HUES48 (cell line): ENCODE measurements at regions not wholly inside any gene's neighbourhood (a gene's known extent, or its start where the extent isn't known, plus 50 kb on each side); places are given as distances from the start of the nearest gene placed in this dataset.
"Not testable (repeated sequence)": the region's sequence is repeated elsewhere in the genome, so short reads cannot be mapped to it uniquely, and the experiment has no call there.

Source experiments
- H3K27ac ChIP-seq: one replicate; pipeline ENCODE4 v1.7.0; 2013; ENCODE audit warnings: low read depth, low read length, inconsistent platforms
- H3K27me3 ChIP-seq: 2 replicates; pipeline ENCODE4 v1.6.1; 2013; ENCODE audit warnings: mild to moderate bottlenecking, low read length; ENCODE audit not compliant: control insufficient read depth, insufficient read depth
- H3K36me3 ChIP-seq: 2 replicates; pipeline ENCODE4 v1.6.1; 2013; ENCODE audit warnings: low read length; ENCODE audit not compliant: control insufficient read depth, insufficient read depth
- H3K4me1 ChIP-seq: 2 replicates; pipeline ENCODE4 v1.6.1; 2013; ENCODE audit warnings: mild to moderate bottlenecking, low read length; ENCODE audit not compliant: control insufficient read depth, insufficient read depth
- H3K4me3 ChIP-seq: 2 replicates; pipeline ENCODE4 v1.5.1; 2013; ENCODE audit warnings: mild to moderate bottlenecking, low read depth, low read length
- H3K9ac ChIP-seq: 2 replicates; pipeline ENCODE4 v1.6.1; 2013; ENCODE audit warnings: mild to moderate bottlenecking, low read depth, low read length, moderate library complexity
- H3K9me3 ChIP-seq: 2 replicates; pipeline ENCODE4 v1.6.1; 2013; ENCODE audit warnings: low read length; ENCODE audit not compliant: control insufficient read depth, insufficient read depth

DNA sequence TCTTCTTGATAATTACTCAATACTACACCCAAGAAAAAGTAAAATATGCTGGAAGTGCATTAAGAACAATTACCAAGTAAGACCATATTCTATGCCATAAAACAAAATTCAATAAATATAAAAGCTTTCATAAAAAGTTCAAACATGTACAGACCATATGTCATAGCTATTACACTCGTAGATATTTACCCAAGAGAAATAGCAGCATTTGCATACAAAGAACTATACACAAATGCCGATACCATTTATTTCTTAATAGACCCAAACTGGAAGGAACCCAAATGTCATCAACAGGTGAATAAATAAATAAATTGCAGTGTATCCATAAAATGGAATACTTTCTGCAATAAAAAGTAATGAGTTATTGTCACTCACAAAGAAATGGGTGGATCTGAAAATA is 78.3 kb upstream of the SLC16A7 start:
- H3K9ac ChIP-seq: no peak overlapping the region
- H3K27me3 ChIP-seq: no peaks in the 10 kb centered on the region
- no peak overlapping the region for H3K4me3 ChIP-seq
- H3K4me1 ChIP-seq: no peaks in the 10 kb centered on the region
- H3K36me3 ChIP-seq: no peaks in the 10 kb centered on the region
- no peaks in the 10 kb centered on the region for H3K9me3 ChIP-seq
- no peak overlapping the region for H3K27ac ChIP-seq

DNA sequence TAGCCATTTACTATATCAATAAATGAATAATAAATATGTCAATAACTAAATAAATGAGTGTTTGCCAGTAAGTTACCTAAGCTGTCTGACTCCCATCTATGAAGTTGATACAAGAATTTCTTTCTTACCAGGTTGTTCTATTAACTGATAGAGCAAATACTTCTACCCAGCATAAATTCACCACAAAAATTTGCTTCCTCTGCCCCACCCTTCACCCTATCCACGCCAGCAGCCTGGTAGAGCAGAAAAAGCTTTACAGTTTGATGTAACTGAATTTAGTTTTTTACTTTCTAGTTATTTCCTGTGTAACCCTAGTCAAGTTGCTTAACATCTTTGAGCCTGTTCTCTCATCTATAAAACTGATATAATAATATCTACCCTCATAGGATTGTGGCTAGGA is 94.9 kb upstream of the SLC16A7 start:
- Histone ChIP-seq H3K4me1 (peaks cover 24% of the 10 kb centered on the region), H3K36me3 (no peaks in the 10 kb centered on the region), H3K4me3 (no peak overlapping the region), H3K9ac (no peak overlapping the region), H3K27ac (peak overlapping the region; percentile 53), H3K27me3 (no peaks in the 10 kb centered on the region), H3K9me3 (no peaks in the 10 kb centered on the region)

DNA sequence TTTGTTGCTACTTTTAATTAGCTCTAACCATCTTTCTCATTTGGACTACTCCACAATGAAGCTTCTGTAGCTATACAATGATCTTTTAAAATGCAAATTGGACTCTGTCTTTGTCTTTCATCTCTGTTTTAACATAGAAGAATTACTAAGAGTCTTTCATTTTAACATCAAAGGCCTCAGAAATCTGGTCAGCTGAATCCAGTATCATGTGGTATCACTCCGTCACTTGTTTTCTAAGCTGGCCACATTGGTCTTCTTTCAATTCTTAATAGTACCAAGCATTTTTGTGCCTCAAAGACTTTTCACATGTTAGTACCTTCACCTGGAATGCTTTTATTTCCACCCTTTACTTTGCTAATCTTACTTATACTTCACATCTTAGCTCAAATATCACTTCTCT is 95.5 kb upstream of the SLC16A7 start:
- Histone ChIP-seq H3K4me3 (no peak overlapping the region), H3K27ac (peak overlapping the region; percentile 53), H3K4me1 (peaks cover 24% of the 10 kb centered on the region), H3K27me3 (no peaks in the 10 kb centered on the region), H3K9ac (no peak overlapping the region), H3K9me3 (no peaks in the 10 kb centered on the region), H3K36me3 (no peaks in the 10 kb centered on the region)

DNA sequence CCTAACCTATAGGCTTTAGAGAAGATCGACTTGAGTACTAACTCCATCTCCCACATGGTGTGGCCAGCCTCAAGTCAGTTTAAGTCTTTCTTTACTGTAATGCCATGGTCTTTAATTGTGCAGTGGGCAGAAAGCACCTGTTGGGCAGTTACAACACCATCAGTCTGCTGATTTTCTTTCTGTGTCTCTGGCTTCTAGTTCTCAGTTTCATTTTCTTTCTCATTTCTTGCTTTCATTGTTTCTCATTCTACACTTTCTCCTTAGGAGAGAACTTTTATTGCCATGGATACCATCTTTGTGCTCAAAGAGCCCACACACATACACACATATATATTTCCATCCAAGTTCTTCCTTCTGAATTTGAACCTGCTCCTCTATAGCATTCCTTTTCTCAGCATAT is 96.1 kb upstream of the SLC16A7 start:
- no peak overlapping the region for H3K4me3 ChIP-seq
- H3K4me1 ChIP-seq: peaks cover 24% of the 10 kb centered on the region
- no peaks in the 10 kb centered on the region for H3K27me3 ChIP-seq
- peak overlapping the region; percentile 17 for H3K27ac ChIP-seq
- no peaks in the 10 kb centered on the region for H3K9me3 ChIP-seq
- peak overlapping the region; percentile 25; the same call in 1 of the 2 replicates for H3K9ac ChIP-seq
- H3K36me3 ChIP-seq: no peaks in the 10 kb centered on the region

DNA sequence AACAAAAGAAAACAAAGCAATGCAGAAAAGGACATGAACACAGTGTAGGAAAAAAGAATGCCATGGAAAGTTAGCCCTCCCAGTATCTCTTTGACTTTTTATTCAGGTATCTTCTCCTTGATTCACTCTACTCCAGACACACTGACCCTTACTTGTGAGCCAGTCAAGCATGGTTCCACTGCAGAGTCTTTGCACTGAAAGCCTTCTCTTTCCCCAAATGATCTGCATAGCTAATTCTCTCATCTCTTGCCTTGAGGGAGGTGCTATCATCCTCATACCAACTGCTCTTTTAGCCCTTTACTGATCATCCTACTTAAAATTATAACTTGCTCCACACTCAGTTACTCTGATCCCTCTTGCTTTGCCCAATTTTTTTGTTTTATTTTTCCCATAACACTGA is 101.2 kb upstream of the SLC16A7 start:
- H3K4me1 ChIP-seq: peaks cover 3% of the 10 kb centered on the region; the same call in 1 of the 2 replicates
- no peaks in the 10 kb centered on the region for H3K9me3 ChIP-seq
- H3K4me3 ChIP-seq: no peak overlapping the region
- H3K27ac ChIP-seq: no peak overlapping the region
- no peaks in the 10 kb centered on the region for H3K27me3 ChIP-seq
- no peaks in the 10 kb centered on the region for H3K36me3 ChIP-seq
- no peak overlapping the region for H3K9ac ChIP-seq

DNA sequence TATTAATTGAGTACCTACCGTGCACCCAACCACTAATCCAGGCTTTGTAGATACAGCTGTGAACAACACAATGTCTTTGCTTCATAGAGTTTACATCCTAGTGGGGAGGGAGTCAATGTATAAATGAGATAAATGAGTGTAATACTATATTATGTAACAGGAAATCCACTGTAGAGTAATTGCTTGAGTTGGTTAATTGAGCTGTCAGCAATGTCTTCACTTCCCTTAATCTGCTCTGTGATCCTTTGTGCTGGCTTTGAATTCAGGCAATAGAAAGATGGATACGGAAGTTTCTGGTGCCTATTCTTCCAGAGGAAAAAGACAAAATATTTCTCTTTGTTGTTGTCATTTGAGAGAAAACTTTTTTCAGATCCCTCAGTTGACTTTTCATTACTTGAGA is 104.0 kb upstream of the SLC16A7 start:
- Histone ChIP-seq H3K4me1 (no peaks in the 10 kb centered on the region), H3K4me3 (no peak overlapping the region), H3K9ac (no peak overlapping the region), H3K36me3 (no peaks in the 10 kb centered on the region), H3K27ac (no peak overlapping the region), H3K27me3 (no peaks in the 10 kb centered on the region), H3K9me3 (no peaks in the 10 kb centered on the region)

DNA sequence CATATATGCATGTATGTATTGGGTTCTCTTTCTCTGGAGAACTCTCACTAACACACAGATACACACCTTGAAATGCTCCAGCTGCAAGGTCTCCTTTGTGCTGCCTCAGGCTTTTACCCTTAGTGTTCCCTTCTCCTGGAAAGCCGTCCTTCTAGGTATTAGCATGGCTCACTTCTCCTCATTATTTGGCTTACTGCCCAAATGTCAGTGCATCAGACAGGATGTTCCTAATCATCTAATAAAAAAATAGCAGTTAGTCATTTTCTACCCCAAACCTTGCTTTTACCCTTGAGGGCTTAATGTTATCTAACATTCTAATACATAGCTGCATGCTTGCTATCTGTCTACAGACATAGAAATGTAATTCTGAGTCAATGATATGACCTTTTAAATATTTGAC is 109.0 kb upstream of the SLC16A7 start:
- Histone ChIP-seq H3K27ac (no peak overlapping the region), H3K9me3 (no peaks in the 10 kb centered on the region), H3K27me3 (no peaks in the 10 kb centered on the region), H3K4me3 (no peak overlapping the region), H3K4me1 (no peaks in the 10 kb centered on the region), H3K36me3 (no peaks in the 10 kb centered on the region), H3K9ac (no peak overlapping the region)

DNA sequence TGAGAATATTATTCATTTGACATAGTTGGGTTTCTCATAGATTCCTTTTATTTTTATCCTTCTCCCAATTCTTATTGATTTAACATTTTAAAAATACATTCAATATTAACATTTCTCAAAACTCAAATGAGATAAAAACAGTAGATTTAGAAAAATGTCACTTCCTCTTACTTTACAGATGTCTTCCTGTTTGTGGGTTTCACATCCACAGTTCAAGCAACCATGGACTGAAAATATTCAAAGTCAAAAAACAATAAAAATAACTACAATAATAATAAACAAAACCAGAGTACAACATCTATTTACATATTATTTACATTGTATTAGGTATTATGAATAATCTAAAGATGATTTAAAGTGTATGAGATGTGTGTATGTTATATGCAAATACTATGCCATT is 111.3 kb upstream of the SLC16A7 start:
- Histone ChIP-seq H3K36me3 (no peaks in the 10 kb centered on the region), H3K9ac (no peak overlapping the region), H3K27ac (no peak overlapping the region), H3K9me3 (no peaks in the 10 kb centered on the region), H3K4me3 (no peak overlapping the region), H3K4me1 (no peaks in the 10 kb centered on the region), H3K27me3 (no peaks in the 10 kb centered on the region)

DNA sequence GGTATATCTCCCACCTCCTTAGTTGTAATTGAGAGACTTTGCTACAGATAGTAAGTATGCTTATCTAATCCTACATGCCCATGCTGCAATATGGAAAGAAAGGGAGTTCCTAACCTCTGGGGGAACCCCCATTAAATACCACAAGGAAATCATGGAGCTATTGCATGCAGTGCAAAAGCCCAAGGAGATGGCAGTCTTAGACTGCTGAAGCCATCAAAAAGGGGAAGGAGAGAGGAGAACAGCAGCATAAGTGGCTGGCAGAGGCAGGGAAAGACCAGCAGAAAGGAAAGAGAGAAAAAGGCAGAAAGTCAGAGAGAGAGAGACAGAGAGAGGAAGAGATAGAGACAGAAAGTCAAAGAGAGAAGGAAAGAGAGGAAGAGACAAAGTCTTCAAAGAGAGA is 121.6 kb upstream of the SLC16A7 start:
- H3K4me3 ChIP-seq, H3K9ac ChIP-seq, H3K4me1 ChIP-seq, H3K36me3 ChIP-seq, H3K9me3 ChIP-seq, H3K27me3 ChIP-seq, H3K27ac ChIP-seq: not testable (repeated sequence)

DNA sequence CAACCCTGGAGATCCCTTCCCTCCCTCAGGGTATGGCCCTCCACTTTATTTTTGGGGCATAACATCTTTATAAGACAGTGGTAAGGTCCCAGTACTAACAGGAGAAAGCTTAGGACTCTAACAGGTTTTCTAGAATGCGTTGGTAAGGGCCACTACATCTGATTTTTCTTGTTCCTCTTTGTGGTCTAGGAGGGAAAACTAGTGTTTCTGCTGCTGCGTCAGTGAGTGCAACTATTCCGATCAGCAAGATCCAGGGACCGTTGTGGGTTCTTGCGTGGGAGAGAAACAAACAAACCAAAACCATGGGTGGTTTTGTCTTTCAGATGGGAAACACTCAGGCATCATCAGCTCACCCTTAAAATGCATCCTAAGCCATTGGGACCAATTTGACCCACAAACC is 123.6 kb upstream of the SLC16A7 start:
- Histone ChIP-seq H3K27me3 (no peaks in the 10 kb centered on the region), H3K36me3 (no peaks in the 10 kb centered on the region), H3K4me1 (no peaks in the 10 kb centered on the region), H3K9ac (no peak overlapping the region), H3K9me3 (peaks cover 5% of the 10 kb centered on the region; the same call in 1 of the 2 replicates), H3K27ac (no peak overlapping the region), H3K4me3 (no peak overlapping the region)

DNA sequence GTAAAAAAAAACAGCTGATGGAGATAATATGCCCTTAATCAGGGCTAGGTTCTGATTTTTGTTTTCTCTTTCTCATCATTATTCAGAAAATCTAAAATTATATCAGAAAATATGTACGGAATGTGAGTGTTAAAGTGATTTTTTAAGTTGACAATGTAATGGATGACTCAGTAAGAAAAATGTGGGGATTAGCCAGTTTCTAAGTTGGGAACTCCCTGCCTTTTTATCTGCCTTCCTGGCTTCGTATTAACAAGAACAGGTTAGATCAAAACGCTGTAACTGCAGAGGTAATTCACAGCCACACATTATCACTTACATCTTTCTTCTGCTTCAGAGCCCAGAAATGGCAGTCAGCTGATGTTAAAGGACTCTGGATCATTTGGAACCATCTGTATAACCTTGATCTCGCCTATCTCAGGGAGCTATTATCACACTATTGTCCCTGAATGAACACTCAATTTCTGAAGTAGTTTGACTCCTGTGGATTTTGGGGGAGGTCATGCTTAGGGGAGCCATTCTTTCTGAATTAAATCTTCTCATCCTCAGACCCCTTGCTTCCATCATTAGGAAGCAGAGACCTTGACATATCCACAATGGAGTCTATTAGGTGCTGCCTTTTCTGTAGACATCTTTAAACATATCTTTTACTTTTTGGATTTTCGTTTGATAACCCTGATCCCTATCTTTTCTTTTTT is 135.7 kb upstream of the SLC16A7 start:
- H3K27me3 ChIP-seq: no peaks in the 10 kb centered on the region

More for the DNA sequence above, 135.7 kb upstream of the SLC16A7 start:
- Histone ChIP-seq H3K4me3 (no peak overlapping the region), H3K36me3 (no peaks in the 10 kb centered on the region), H3K4me1 (no peaks in the 10 kb centered on the region), H3K9me3 (no peaks in the 10 kb centered on the region), H3K9ac (no peak overlapping the region; the same call in 1 of the 2 replicates), H3K27ac (no peak overlapping the region)
